HL-60 (cell line): ENCODE measurements at regions not wholly inside any gene's neighbourhood (a gene's known extent, or its start where the extent isn't known, plus 50 kb on each side); places are given as distances from the start of the nearest gene placed in this dataset.

Experiments used
- DNase-seq, 2 experiments: peaks; one replicate each; pipeline ENCODE4 v3.0.0-alpha.2; 2010 to 2020; ENCODE audit warnings: low read depth in 1 of 2, low spot score in 1 of 2
- H3K27ac ChIP-seq: fragments of 250-450 bp; sonication (Bioruptor Pico); replicated peaks from 2 replicates; pipeline ENCODE4 v1.5.1; 2020; ENCODE audit warnings: mild to moderate bottlenecking, moderate library complexity
- H3K27me3 ChIP-seq: fragments of 250-450 bp; sonication (Bioruptor Pico); 2 replicates; pipeline ENCODE4 v1.5.1; 2021; ENCODE audit warnings: mild to moderate bottlenecking, moderate library complexity; ENCODE audit not compliant: insufficient read depth, poor library complexity, severe bottlenecking
- H3K4me3 ChIP-seq: replicated peaks from 2 replicates; pipeline ENCODE4 v1.5.1; 2011; ENCODE audit warnings: mild to moderate bottlenecking, control low read depth, low read length; ENCODE audit not compliant: insufficient read depth
- CTCF ChIP-seq: IDR thresholded peaks from one replicate; pipeline ENCODE4 v1.5.1; 2011; ENCODE audit warnings: low read length, control low read depth, inconsistent platforms; ENCODE audit not compliant: insufficient read depth
- GABPA ChIP-seq: IDR thresholded peaks from 2 replicates; pipeline ENCODE4 v1.6.1; 2012; ENCODE audit warnings: low read depth
- POLR2AphosphoS5 ChIP-seq: IDR thresholded peaks from 2 replicates; pipeline ENCODE4 v1.6.1; 2012; ENCODE audit warnings: low read depth
- SPI1 ChIP-seq: IDR thresholded peaks from 2 replicates; pipeline ENCODE4 v1.6.1; 2012; ENCODE audit warnings: low read depth, mild to moderate bottlenecking, borderline replicate concordance
- TF ChIP-seq, protein P1 (sequence below): IDR thresholded peaks from 2 replicates; pipeline ENCODE4 v1.6.1; 2012; ENCODE audit warnings: low read depth; ENCODE audit not compliant: insufficient replicate concordance

DNA sequence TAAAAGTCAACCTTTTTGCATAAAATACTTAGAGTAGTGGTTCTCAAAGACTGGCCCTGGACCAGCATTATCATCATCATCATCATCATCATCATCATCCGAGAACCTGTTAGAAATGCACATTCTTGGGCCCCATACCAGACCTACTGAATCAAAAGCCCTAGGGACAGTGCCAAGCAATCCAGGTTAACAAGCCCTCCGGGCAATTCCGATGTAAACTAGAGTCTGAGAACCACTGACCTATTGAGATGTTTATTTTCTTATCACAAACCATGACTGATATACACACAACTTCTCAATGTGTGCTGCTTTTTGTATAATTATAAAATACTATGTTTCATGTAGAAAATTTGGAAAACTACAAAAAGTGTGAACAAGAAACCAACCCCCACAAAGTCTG lies 133.4 kb upstream of the GATB start:
- Histone ChIP-seq H3K27ac (no peak overlapping the region), H3K4me3 (no peak overlapping the region), H3K27me3 (no peaks in the 10 kb centered on the region)
- TF ChIP-seq GABPA: no peak
- TF ChIP-seq CTCF: no peak
- TF ChIP-seq SPI1: no peak
- no peak for TF ChIP-seq POLR2AphosphoS5
- TF ChIP-seq, protein P1, sequence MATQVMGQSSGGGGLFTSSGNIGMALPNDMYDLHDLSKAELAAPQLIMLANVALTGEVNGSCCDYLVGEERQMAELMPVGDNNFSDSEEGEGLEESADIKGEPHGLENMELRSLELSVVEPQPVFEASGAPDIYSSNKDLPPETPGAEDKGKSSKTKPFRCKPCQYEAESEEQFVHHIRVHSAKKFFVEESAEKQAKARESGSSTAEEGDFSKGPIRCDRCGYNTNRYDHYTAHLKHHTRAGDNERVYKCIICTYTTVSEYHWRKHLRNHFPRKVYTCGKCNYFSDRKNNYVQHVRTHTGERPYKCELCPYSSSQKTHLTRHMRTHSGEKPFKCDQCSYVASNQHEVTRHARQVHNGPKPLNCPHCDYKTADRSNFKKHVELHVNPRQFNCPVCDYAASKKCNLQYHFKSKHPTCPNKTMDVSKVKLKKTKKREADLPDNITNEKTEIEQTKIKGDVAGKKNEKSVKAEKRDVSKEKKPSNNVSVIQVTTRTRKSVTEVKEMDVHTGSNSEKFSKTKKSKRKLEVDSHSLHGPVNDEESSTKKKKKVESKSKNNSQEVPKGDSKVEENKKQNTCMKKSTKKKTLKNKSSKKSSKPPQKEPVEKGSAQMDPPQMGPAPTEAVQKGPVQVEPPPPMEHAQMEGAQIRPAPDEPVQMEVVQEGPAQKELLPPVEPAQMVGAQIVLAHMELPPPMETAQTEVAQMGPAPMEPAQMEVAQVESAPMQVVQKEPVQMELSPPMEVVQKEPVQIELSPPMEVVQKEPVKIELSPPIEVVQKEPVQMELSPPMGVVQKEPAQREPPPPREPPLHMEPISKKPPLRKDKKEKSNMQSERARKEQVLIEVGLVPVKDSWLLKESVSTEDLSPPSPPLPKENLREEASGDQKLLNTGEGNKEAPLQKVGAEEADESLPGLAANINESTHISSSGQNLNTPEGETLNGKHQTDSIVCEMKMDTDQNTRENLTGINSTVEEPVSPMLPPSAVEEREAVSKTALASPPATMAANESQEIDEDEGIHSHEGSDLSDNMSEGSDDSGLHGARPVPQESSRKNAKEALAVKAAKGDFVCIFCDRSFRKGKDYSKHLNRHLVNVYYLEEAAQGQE: no peak
- no peak for DNase-seq

DNA sequence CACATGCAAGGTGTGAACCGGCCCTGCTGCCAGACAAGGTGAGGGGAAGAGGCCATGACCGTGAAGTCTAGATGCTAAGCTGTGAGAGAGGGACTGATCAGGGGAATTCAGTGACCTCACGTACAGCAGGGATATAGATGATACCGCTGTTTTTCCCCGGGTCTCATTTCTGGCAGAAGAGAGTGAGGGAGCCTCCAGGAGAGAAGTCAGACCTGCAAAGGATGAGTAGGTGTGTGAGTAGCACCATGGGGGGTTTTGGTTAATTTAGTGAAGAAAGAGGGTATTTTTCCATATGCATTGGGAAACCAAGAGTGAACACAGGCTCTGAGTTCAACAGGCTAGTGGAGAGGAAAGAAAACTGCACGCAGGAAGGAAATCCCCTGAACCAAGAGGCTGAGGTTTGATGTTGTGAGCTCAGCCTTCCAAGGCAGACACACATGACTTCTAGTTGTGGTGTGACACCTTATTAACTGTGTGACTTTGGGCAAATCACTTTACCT lies 127.6 kb upstream of the GATB start:
- no peak overlapping the region for H3K4me3 ChIP-seq
- no peaks in the 10 kb centered on the region for H3K27me3 ChIP-seq
- TF ChIP-seq GABPA (no peak), POLR2AphosphoS5 (no peak), CTCF (no peak), SPI1 (no peak)
- TF ChIP-seq, protein P1: no peak
- H3K27ac ChIP-seq: no peak overlapping the region
- DNase-seq: no peak

DNA sequence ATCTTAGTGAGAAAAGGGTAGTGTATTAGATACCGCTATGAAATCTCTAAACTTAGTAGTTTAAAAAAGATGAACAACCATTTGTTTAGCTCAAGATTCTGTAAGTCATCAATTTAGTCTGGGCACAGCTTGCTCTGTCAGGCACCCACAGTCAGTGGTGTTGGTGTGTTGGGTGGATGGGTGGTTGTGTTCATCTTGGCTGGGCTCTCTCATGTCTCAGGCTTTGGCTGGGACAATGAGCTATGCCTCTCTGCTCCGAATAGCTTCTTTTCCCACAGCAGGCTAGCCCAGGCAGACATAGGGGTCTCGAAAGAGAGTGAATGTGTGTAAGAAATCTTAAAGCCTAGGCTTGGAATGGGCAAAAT lies 127.0 kb upstream of the GATB start:
- TF ChIP-seq CTCF (no peak), SPI1 (no peak), GABPA (no peak), POLR2AphosphoS5 (no peak)
- TF ChIP-seq, protein P1: no peak
- Histone ChIP-seq H3K27me3 (no peaks in the 10 kb centered on the region), H3K27ac (no peak overlapping the region), H3K4me3 (no peak overlapping the region)
- no peak for DNase-seq
